Hepatocyte (in vitro differentiated cells): ENCODE measurements at regions not wholly inside any gene's neighbourhood (a gene's known extent, or its start where the extent isn't known, plus 50 kb on each side); places are given as distances from the start of the nearest gene placed in this dataset.

Experiments used
- DNase-seq: peaks from one replicate; pipeline ENCODE4 v3.0.0-alpha.2; 2016; ENCODE audit warnings: low spot score
- H2AFZ ChIP-seq: fragments of 200-600 bp; sonication (generic); 2 replicates; pipeline ENCODE4 v1.6.0; 2016; ENCODE audit warnings: antibody characterized with exemption, mild to moderate bottlenecking
- H3K27ac ChIP-seq: fragments of 200-600 bp; sonication (generic); 2 replicates; pipeline ENCODE4 v1.5.1; 2016; ENCODE audit warnings: mild to moderate bottlenecking
- H3K27me3 ChIP-seq: fragments of 200-600 bp; sonication (generic); 2 replicates; pipeline ENCODE4 v1.6.1; 2016
- H3K36me3 ChIP-seq: fragments of 200-600 bp; sonication (generic); replicated peaks from 2 replicates; pipeline ENCODE4 v1.5.1; 2016; ENCODE audit warnings: low read depth; ENCODE audit not compliant: insufficient read depth
- H3K4me1 ChIP-seq: fragments of 200-600 bp; sonication (generic); 2 replicates; pipeline ENCODE4 v1.5.1; 2016; ENCODE audit warnings: mild to moderate bottlenecking, moderate library complexity; ENCODE audit not compliant: insufficient read depth
- H3K4me2 ChIP-seq: fragments of 200-600 bp; sonication (generic); 2 replicates; pipeline ENCODE4 v1.6.0; 2016
- H3K4me3 ChIP-seq: fragments of 200-600 bp; sonication (generic); 2 replicates; pipeline ENCODE4 v1.5.1; 2016; ENCODE audit warnings: mild to moderate bottlenecking
- H3K79me2 ChIP-seq: fragments of 200-600 bp; sonication (generic); 2 replicates; pipeline ENCODE4 v1.6.0; 2017; ENCODE audit warnings: mild to moderate bottlenecking
- H3K9me2 ChIP-seq: fragments of 200-600 bp; sonication (generic); replicated peaks from 2 replicates; pipeline ENCODE4 v1.6.0; 2017; ENCODE audit warnings: mild to moderate bottlenecking; ENCODE audit not compliant: insufficient read depth
- H3K9me3 ChIP-seq: fragments of 200-600 bp; sonication (generic); 2 replicates; pipeline ENCODE4 v1.5.1; 2016; ENCODE audit warnings: low read depth, mild to moderate bottlenecking
- H4K20me1 ChIP-seq: fragments of 200-600 bp; sonication (generic); 2 replicates; pipeline ENCODE4 v1.6.0; 2016; ENCODE audit warnings: mild to moderate bottlenecking; ENCODE audit not compliant: insufficient read depth, poor library complexity, severe bottlenecking
- CTCF ChIP-seq: fragments of 200-600 bp; sonication (generic); IDR thresholded peaks from 2 replicates; pipeline ENCODE4 v1.5.1; 2016; ENCODE audit warnings: antibody characterized with exemption, mild to moderate bottlenecking; ENCODE audit not compliant: poor library complexity
- EZH2 ChIP-seq: fragments of 200-600 bp; sonication (generic); IDR thresholded peaks from 2 replicates; pipeline ENCODE4 v1.6.1; 2016; ENCODE audit warnings: antibody characterized with exemption, mild to moderate bottlenecking, borderline replicate concordance
- EZH2phosphoT487 ChIP-seq: fragments of 200-600 bp; sonication (generic); IDR thresholded peaks from one replicate; pipeline ENCODE4 v1.6.1; 2018; ENCODE audit warnings: antibody characterized with exemption, mild to moderate bottlenecking, low read depth, moderate library complexity; ENCODE audit not compliant: unreplicated experiment, severe bottlenecking
- WGBS: methylation state at CpG from one replicate; pipeline ENCODE4 v1.1.6; 2016; ENCODE audit warnings: low lambda C conversion rate; ENCODE audit errors: missing lambda C conversion rate; 5-methylcytosine and 5-hydroxymethylcytosine counted together

- no peak overlapping the region for H2AFZ ChIP-seq
- no peaks in the 10 kb centered on the region for H3K27me3 ChIP-seq
- no peaks in the 10 kb centered on the region for H4K20me1 ChIP-seq
- no peaks in the 10 kb centered on the region for H3K9me3 ChIP-seq
- H3K27ac ChIP-seq, result no peak overlapping the region
- no peak for DNase-seq
- H3K9me2 ChIP-seq, result no peaks in the 10 kb centered on the region
- H3K4me1 ChIP-seq, result no peaks in the 10 kb centered on the region
- WGBS, result 39% methylated on average over 1 of the region's 1 CpG
- H3K4me3 ChIP-seq, result no peak overlapping the region
- H3K36me3 ChIP-seq, result no peaks in the 10 kb centered on the region
- no peak overlapping the region for H3K4me2 ChIP-seq
- TF ChIP-seq EZH2, result no peak
- TF ChIP-seq EZH2phosphoT487, result no peak
- no peak for TF ChIP-seq CTCF
- no peaks in the 10 kb centered on the region for H3K79me2 ChIP-seq
Observed at GRCh38 chr18:22572341-22572740, 154.6 kb upstream of the CTAGE1 start.

GRCh38 chr18:22579271-22579670 is 161.6 kb upstream of the CTAGE1 start:
- TF ChIP-seq EZH2phosphoT487 (no peak), EZH2 (no peak), CTCF (no peak)
- H3K9me3 ChIP-seq, result no peaks in the 10 kb centered on the region
- H3K79me2 ChIP-seq, result no peaks in the 10 kb centered on the region
- H3K4me1 ChIP-seq, result no peaks in the 10 kb centered on the region
- no peaks in the 10 kb centered on the region for H4K20me1 ChIP-seq
- H3K36me3 ChIP-seq, result no peaks in the 10 kb centered on the region
- 81% methylated on average over 5 of the region's 5 CpGs for WGBS
- no peak overlapping the region for H3K4me2 ChIP-seq
- DNase-seq, result no peak
- H3K27ac ChIP-seq, result no peak overlapping the region
- H3K4me3 ChIP-seq, result no peak overlapping the region
- no peak overlapping the region for H2AFZ ChIP-seq
- H3K9me2 ChIP-seq, result no peaks in the 10 kb centered on the region
- no peaks in the 10 kb centered on the region for H3K27me3 ChIP-seq

GRCh38 chr18:22585333-22585732 is 167.6 kb upstream of the CTAGE1 start:
- Histone ChIP-seq H3K4me2 (no peak overlapping the region), H3K36me3 (no peaks in the 10 kb centered on the region), H3K27ac (no peak overlapping the region), H3K4me1 (peaks cover 3% of the 10 kb centered on the region), H3K4me3 (no peak overlapping the region), H4K20me1 (no peaks in the 10 kb centered on the region), H3K9me2 (no peaks in the 10 kb centered on the region), H2AFZ (no peak overlapping the region), H3K9me3 (no peaks in the 10 kb centered on the region), H3K79me2 (no peaks in the 10 kb centered on the region), H3K27me3 (no peaks in the 10 kb centered on the region)
- no peak for TF ChIP-seq CTCF
- no peak for TF ChIP-seq EZH2phosphoT487
- no peak for TF ChIP-seq EZH2
- DNase-seq, result no peak
- WGBS, result 77% methylated on average over 1 of the region's 1 CpG

GRCh38 chr18:22585821-22586220 is 168.1 kb upstream of the CTAGE1 start:
- Histone ChIP-seq H3K4me3 (no peak overlapping the region), H3K4me2 (no peak overlapping the region)

More at GRCh38 chr18:22585821-22586220, 168.1 kb upstream of the CTAGE1 start:
- Histone ChIP-seq H3K27ac (no peak overlapping the region), H3K27me3 (no peaks in the 10 kb centered on the region), H3K36me3 (no peaks in the 10 kb centered on the region), H3K4me1 (peaks cover 3% of the 10 kb centered on the region), H4K20me1 (no peaks in the 10 kb centered on the region), H3K9me2 (no peaks in the 10 kb centered on the region), H3K79me2 (no peaks in the 10 kb centered on the region), H2AFZ (no peak overlapping the region), H3K9me3 (no peaks in the 10 kb centered on the region)
- 81% methylated on average over 2 of the region's 2 CpGs for WGBS
- DNase-seq, result no peak
- TF ChIP-seq EZH2 (no peak), CTCF (no peak), EZH2phosphoT487 (no peak)
